ENCODE measurements at regions not wholly inside any gene's neighbourhood (a gene's known extent, or its start where the extent isn't known, plus 50 kb on each side); places are given as distances from the start of the nearest gene placed in this dataset.

GRCh38 chr5:120240706-120241105 is 223.4 kb upstream of the PRR16 start:
- Histone ChIP-seq H3K36me3 (replicated peaks in 1 of 2) (no peaks in the 10 kb centered on the region), H3K27me3 (no peaks in the 10 kb centered on the region), H3K9me3 (replicated peaks in 1 of 3) (no peaks in the 10 kb centered on the region), H3K27ac (no peak overlapping the region), H3K4me3 (no peak overlapping the region), H3K4me1 (replicated peaks in 1 of 2) (no peaks in the 10 kb centered on the region)
- TF ChIP-seq CTCF (IDR thresholded peaks at IDR 0.05) = no peak
- TF ChIP-seq POLR2A (IDR thresholded peaks at IDR 0.05) = no peak
- intact Hi-C loops (cut with DNase I) = no loop called here
- DNase-seq = no peak

- WGBS, 4 donors = 36 to 45% (median 41%) methylated on average over 1 of the region's 1 CpG
Measured at GRCh38 chr5:120241400-120241799, 222.7 kb upstream of the PRR16 start.

GRCh38 chr5:120251898-120252297 is 212.2 kb upstream of the PRR16 start:
- H3K27ac ChIP-seq = no peak overlapping the region
- DNase-seq = no peak
- no peak for TF ChIP-seq CTCF (IDR thresholded peaks at IDR 0.05)
- no peak for TF ChIP-seq POLR2A (IDR thresholded peaks at IDR 0.05)
- H3K27me3 ChIP-seq = no peaks in the 10 kb centered on the region
- H3K9me3 ChIP-seq (replicated peaks in 1 of 3) = no peaks in the 10 kb centered on the region
- H3K36me3 ChIP-seq (replicated peaks in 1 of 2) = no peaks in the 10 kb centered on the region
- 43 to 63% (median 57%) methylated on average over 3 of the region's 3 CpGs for WGBS, 4 donors
- H3K4me3 ChIP-seq = no peak overlapping the region
- H3K4me1 ChIP-seq (replicated peaks in 1 of 2) = no peaks in the 10 kb centered on the region
- intact Hi-C loops (cut with DNase I) = no loop called here

More at GRCh38 chr5:120241400-120241799, 222.7 kb upstream of the PRR16 start:
- intact Hi-C loops (cut with DNase I) = no loop called here
- no peak overlapping the region for H3K27ac ChIP-seq
- no peaks in the 10 kb centered on the region for H3K9me3 ChIP-seq (replicated peaks in 1 of 3)
- no peaks in the 10 kb centered on the region for H3K4me1 ChIP-seq (replicated peaks in 1 of 2)
- DNase-seq = no peak
- no peaks in the 10 kb centered on the region for H3K27me3 ChIP-seq
- no peaks in the 10 kb centered on the region for H3K36me3 ChIP-seq (replicated peaks in 1 of 2)
- TF ChIP-seq POLR2A (IDR thresholded peaks at IDR 0.05) = no peak
- TF ChIP-seq CTCF (IDR thresholded peaks at IDR 0.05) = no peak
- no peak overlapping the region for H3K4me3 ChIP-seq

- Histone ChIP-seq H3K27ac (no peak overlapping the region), H3K4me1 (replicated peaks in 1 of 2) (no peaks in the 10 kb centered on the region), H3K4me3 (no peak overlapping the region), H3K9me3 (replicated peaks in 1 of 3) (no peaks in the 10 kb centered on the region), H3K27me3 (no peaks in the 10 kb centered on the region), H3K36me3 (replicated peaks in 1 of 2) (no peaks in the 10 kb centered on the region)
- no peak for DNase-seq
- intact Hi-C loops (cut with DNase I) = no loop called here
- WGBS, 4 donors = 49 to 67% (median 57%) methylated on average over 3 of the region's 3 CpGs
- TF ChIP-seq POLR2A (IDR thresholded peaks at IDR 0.05) (no peak), CTCF (IDR thresholded peaks at IDR 0.05) (no peak)
Measured at GRCh38 chr5:120252839-120253238, 211.3 kb upstream of the PRR16 start.
